Stimulated activated naive CD8-positive, alpha-beta T cell treated with anti-CD3 and anti-CD28 coated beads, Interleukin-15, Interleukin-2, amounts not matched to agents 100 U/mL and 50 U/mL, for 24 hours (primary cell): ENCODE measurements at regions not wholly inside any gene's neighbourhood (a gene's known extent, or its start where the extent isn't known, plus 50 kb on each side); places are given as distances from the start of the nearest gene placed in this dataset.

Experiments used
- ATAC-seq: fragments of 150-1000 bp; cut with Tn5 transposase; one replicate; pipeline ENCODE4 v1.10.0; 2021
- DNase-seq: peaks from one replicate; pipeline ENCODE4 v3.0.0; 2021

- no peak for ATAC-seq
- DNase-seq, result no peak
Observed at GRCh38 chr3:132898141-132898540, 140.1 kb upstream of the TMEM108 start.

GRCh38 chr3:132892956-132893355 lies 145.2 kb upstream of the TMEM108 start:
- no peak for DNase-seq
- no peak for ATAC-seq

GRCh38 chr3:132881756-132882409 lies 156.3 kb upstream of the TMEM108 start:
- DNase-seq, result no peak
- ATAC-seq, result no peak

- no peak for ATAC-seq
- DNase-seq, result no peak
Observed at GRCh38 chr3:132880986-132881385, 157.2 kb upstream of the TMEM108 start.

DNA sequence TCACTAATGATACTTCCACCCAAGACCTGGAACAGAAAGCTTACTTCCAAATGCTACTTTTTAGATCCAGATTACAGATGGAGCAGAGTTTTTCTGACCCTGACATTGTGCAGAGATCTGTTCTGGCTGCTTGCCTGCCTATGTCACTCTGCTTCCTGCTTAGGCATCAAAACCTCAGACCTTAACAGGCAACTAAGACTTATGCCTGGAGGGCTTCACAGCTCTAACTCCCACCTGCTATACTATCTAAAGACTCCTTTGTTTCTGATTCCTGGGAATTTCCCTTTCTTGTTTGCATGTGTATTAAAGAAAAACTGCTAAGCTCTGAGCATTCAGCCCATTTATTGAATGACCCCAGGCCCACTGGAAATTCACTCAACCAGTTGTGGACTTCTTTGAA lies 157.4 kb upstream of the NPHP3 start:
- ATAC-seq, result no peak
- DNase-seq, result no peak

DNA sequence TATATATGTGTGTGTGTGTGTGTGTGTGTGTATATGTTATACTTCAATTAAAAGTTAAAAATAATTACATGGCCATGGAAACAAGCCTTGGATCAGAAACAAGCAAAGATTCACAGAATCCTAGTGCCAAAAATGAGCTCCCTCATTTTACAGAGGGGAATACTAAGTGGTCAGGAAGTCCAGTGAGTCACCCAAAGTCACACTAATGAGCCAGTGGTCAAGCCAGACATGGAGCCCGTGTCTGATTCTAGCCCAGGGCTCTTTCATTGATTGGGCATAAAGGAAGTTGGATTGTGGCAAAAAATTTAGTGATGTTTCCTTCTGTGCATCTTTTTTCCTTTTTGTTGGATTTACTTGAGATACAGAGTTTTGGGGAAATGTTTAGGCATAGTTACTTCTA lies 152.5 kb upstream of the NPHP3 start:
- DNase-seq (no peak), ATAC-seq (no peak)

DNA sequence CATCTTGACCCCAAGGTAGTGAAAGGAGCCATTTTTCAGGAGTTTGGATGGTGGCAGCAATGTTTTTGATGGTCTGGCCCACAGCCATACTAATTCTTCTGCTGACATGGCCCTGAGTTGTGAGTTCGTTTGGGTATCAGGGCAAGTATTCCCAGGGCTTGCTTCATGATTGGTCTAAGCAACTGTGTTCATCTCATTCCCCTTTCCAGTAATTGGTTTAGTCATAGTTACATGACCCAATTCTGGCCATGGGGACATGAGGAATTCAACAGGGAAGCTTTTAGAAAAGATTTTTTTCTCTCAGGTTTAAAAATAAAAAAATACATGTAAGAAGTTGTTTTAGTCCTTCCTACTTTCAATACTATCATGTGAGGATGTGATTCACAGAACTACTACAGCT lies 150.5 kb upstream of the NPHP3 start:
- DNase-seq (no peak), ATAC-seq (no peak)

DNA sequence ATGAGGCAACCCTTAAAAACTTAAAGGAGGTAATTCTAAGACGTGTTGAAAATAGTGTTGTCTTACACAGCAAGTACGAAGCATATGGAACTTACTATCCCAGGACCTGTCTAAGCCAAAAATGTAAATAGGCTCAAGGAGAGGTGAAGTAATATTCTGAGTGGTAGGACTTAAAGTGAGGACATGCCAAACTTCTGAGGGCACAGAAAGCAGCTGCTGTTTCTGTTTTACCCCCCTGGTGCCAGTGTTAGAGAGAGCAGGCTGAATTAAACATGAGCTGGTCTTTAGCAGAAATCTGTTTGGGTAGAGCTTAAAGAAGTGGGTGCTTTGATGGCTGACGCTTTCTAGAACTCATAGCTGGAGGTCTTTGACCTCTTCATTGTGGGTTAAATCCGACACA lies 149.7 kb upstream of the NPHP3 start:
- DNase-seq, result no peak
- ATAC-seq, result no peak

DNA sequence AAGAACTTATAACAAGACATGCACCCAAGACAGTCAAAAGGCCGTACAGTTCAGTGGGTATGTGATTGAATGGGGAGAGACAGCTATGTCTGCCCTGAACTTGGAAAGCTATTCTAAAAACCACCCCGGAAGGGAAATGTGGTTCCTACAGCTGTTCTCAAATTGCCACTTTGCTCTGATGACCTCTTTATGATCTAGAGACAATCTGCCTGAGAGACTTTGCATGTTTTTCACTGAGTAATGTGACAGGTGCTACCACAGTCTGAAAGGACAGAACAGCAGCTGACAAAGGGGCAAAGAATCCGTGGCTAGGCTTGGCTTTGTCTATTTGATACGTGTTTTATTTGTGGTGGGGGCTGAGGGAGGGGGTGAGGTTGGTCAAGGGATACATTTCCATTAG lies 148.3 kb upstream of the NPHP3 start:
- DNase-seq (no peak), ATAC-seq (no peak)

GRCh38 chr3:132867956-132868355 lies 145.7 kb upstream of the NPHP3 start:
- no peak for DNase-seq
- no peak for ATAC-seq

GRCh38 chr3:132867526-132867925 lies 145.3 kb upstream of the NPHP3 start:
- DNase-seq (no peak), ATAC-seq (no peak)

- ATAC-seq (no peak), DNase-seq (no peak)
Observed at GRCh38 chr3:132857317-132857716, 135.1 kb upstream of the NPHP3 start.

GRCh38 chr3:132854856-132855535 lies 132.8 kb upstream of the NPHP3 start:
- no peak for DNase-seq
- no peak for ATAC-seq

- ATAC-seq (no peak), DNase-seq (no peak)
Observed at GRCh38 chr3:132847849-132848625, 125.8 kb upstream of the NPHP3 start.

GRCh38 chr3:132843851-132844553 lies 121.8 kb upstream of the NPHP3 start:
- no peak for DNase-seq
- ATAC-seq, result no peak

DNA sequence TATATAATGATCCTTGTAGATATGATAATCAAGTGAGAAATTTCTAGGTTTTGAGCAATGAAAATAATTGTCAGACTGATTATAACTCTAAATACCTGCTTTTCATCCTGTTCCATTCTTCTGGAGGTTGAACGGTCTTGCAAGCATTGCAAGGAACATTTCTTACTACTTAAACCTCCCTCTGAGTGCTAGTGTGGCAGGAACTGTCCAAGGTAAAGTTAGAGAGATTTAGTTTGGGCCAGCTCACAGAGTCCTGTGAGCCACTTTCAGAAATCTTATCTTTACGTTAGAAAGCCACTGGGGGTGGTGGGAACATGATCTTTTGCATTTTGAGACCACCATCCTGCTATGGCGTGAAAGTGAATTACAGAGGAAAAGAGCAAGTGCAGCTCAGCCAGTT lies 121.1 kb upstream of the NPHP3 start:
- no peak for ATAC-seq
- no peak for DNase-seq

GRCh38 chr3:132841621-132842020 lies 119.4 kb upstream of the NPHP3 start:
- no peak for ATAC-seq

DNA sequence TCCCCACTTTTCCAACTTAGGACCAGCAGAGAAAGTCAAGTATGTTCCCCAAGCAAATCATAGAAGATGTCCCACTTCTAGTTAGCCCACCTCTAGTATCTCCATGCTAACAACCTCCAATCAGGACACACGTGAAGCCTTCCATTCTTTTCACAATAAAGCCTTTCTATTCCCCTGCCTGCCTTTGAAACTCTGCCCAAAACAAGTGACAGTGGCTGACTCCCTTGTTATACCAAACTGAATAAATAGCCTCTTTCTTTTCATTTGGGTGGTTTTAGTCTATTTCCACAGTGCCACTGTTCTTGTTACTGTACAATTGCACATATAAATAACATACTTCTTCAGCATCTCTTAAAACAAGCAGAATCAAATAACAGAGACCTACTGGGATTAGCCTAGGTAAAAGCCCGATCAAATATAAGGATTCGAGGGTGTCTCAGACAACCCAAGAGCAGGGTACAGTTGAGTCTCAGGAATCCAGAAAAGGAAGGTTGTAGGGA lies 118.0 kb upstream of the NPHP3 start:
- DNase-seq (no peak), ATAC-seq (no peak)

More at GRCh38 chr3:132841621-132842020, 119.4 kb upstream of the NPHP3 start:
- no peak for DNase-seq

GRCh38 chr3:132838477-132838876 lies 116.3 kb upstream of the NPHP3 start:
- DNase-seq (no peak), ATAC-seq (no peak)

GRCh38 chr3:132837615-132838014 lies 115.4 kb upstream of the NPHP3 start:
- DNase-seq (no peak), ATAC-seq (no peak)

- DNase-seq (no peak), ATAC-seq (no peak)
Observed at GRCh38 chr3:132834356-132834755, 112.1 kb upstream of the NPHP3 start.

DNA sequence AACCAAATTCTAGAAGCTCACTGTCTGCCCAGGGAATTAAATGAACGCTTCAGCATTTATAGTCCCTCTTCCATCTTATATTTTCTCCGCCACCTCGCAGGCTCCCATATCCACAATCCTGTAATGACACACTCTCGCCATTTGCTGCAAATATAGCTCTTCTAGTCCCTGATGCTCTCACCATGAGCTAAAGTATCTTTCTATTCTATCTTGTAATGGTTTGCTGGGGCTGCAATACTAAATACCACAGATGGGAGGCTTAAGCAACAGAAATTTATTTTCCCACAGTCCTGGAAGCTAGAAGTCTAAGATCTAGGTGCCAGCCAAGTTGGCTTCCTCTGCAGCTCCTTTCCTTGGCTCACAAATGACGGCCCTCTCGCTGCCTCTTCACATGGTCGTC lies 106.9 kb upstream of the NPHP3 start:
- ATAC-seq (no peak), DNase-seq (no peak)

DNA sequence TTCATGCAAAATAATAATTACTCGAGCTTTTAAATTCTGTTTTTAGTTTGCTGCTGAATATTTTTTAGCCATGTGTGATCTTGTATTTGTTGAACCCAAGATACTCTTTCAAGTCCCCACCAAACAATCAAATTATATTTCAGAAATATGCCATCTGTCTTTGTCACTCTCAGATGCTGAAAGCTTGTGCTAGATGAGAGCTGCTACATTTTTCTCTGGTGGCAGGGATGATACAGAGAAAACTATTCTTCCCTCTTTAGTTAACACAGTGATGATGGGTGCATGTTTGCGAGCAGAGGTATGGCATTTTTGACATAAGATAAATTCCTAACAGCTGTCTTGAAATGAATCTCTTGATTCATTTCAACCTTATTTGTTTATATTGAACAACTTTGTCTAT lies 100.6 kb upstream of the NPHP3 start:
- no peak for ATAC-seq
- no peak for DNase-seq
